Thyroid gland (tissue), 4 donors: ENCODE measurements at regions not wholly inside any gene's neighbourhood (a gene's known extent, or its start where the extent isn't known, plus 50 kb on each side); places are given as distances from the start of the nearest gene placed in this dataset.

Source experiments
- DNase-seq, 2 donors: peaks; one replicate each; pipeline ENCODE4 v3.0.0-alpha.2; 2019
- H3K27ac ChIP-seq, 3 donors: fragments of 200-600 bp; sonication (generic); 1 replicate in 2 of 3; 2 replicates in 1 of 3; pipeline ENCODE4 v1.5.1; 2016 to 2019; ENCODE audit warnings: mild to moderate bottlenecking in 1 of 3, moderate library complexity in 1 of 3
- H3K27me3 ChIP-seq: fragments of 200-600 bp; sonication (generic); one replicate; pipeline ENCODE4 v1.5.1; 2019
- H3K36me3 ChIP-seq, 2 donors: fragments of 200-600 bp; sonication (generic); one replicate each; pipeline ENCODE4 v1.5.1; 2016 to 2019
- H3K4me1 ChIP-seq, 2 donors: fragments of 200-600 bp; sonication (generic); one replicate each; pipeline ENCODE4 v1.5.1; 2017 to 2019
- H3K4me3 ChIP-seq, 3 donors: fragments of 200-600 bp; sonication (generic); replicated peaks in 1 of 3; 1 replicate in 2 of 3; 2 replicates in 1 of 3; pipeline ENCODE4 v1.5.1; 2016; ENCODE audit warnings: mild to moderate bottlenecking in 1 of 3
- H3K9me3 ChIP-seq: fragments of 200-600 bp; sonication (generic); one replicate; pipeline ENCODE4 v1.5.1; 2017
- POLR2A ChIP-seq, 2 donors: fragments of 450-650 bp; IDR thresholded peaks; one replicate each; pipeline ENCODE4 v1.6.1; 2017; ENCODE audit warnings: antibody characterized with exemption in 2 of 2, mild to moderate bottlenecking in 2 of 2, moderate library complexity in 1 of 2
- WGBS, 2 donors: methylation state at CpG; one replicate each; pipeline ENCODE4 v1.1.5; 2017; 5-methylcytosine and 5-hydroxymethylcytosine counted together
- intact Hi-C: fragments of 100-400 bp; cut with DNase I; formaldehyde crosslinking; loops from one replicate; pipeline ENCODE4 v1.15.1; 2023
- TF ChIP-seq, protein P1 (sequence below), 6 experiments: fragments of 200-600 bp in 3 of 6; fragments of 450-650 bp in 3 of 6; sonication (generic) in 3 of 6; IDR thresholded peaks; one replicate each; pipeline ENCODE4 v1.5.1; 2016 to 2019; ENCODE audit warnings: antibody characterized with exemption in 6 of 6, mild to moderate bottlenecking in 2 of 6, inconsistent platforms in 1 of 6, moderate library complexity in 1 of 6

GRCh38 chr4:54607067-54607466 lies 50.7 kb upstream of the KIT start:
- no peaks in the 10 kb centered on the region for H3K4me1 ChIP-seq
- H3K4me3 ChIP-seq = no peak overlapping the region
- no peak for DNase-seq
- intact Hi-C loops = no loop called here
- H3K27me3 ChIP-seq = no peaks in the 10 kb centered on the region
- H3K36me3 ChIP-seq = no peaks in the 10 kb centered on the region
- no peak overlapping the region for H3K27ac ChIP-seq
- H3K9me3 ChIP-seq = no peaks in the 10 kb centered on the region
- WGBS, 2 donors = 47 to 55% methylated on average over 2 of the region's 2 CpGs
- TF ChIP-seq POLR2A (IDR thresholded peaks at IDR 0.05) = no peak
- TF ChIP-seq, protein P1, sequence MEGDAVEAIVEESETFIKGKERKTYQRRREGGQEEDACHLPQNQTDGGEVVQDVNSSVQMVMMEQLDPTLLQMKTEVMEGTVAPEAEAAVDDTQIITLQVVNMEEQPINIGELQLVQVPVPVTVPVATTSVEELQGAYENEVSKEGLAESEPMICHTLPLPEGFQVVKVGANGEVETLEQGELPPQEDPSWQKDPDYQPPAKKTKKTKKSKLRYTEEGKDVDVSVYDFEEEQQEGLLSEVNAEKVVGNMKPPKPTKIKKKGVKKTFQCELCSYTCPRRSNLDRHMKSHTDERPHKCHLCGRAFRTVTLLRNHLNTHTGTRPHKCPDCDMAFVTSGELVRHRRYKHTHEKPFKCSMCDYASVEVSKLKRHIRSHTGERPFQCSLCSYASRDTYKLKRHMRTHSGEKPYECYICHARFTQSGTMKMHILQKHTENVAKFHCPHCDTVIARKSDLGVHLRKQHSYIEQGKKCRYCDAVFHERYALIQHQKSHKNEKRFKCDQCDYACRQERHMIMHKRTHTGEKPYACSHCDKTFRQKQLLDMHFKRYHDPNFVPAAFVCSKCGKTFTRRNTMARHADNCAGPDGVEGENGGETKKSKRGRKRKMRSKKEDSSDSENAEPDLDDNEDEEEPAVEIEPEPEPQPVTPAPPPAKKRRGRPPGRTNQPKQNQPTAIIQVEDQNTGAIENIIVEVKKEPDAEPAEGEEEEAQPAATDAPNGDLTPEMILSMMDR (IDR thresholded peaks at IDR 0.05) = no peak

DNA sequence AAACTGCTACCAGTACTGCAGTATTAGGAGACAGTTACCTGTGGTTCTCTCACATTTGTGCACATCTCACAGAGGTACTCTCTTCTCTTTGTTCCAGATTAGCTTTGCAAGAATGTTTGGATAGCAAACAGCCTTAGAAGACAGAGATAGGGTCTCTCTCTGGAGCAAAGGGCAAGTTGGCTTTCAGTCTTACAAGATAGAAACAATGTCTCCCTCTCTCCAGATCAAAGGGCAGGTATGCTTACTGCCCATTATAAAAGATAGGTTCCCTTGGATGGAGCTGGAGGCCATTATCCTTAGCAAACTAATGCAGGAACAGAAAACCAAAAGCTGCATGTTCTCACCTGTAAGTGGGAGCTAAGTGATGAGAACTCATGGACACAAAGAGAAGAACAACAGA lies 50.2 kb upstream of the KIT start:
- H3K4me1 ChIP-seq = no peaks in the 10 kb centered on the region
- H3K27ac ChIP-seq = no peak overlapping the region
- H3K27me3 ChIP-seq = no peaks in the 10 kb centered on the region
- intact Hi-C loops = no loop called here
- H3K36me3 ChIP-seq = no peaks in the 10 kb centered on the region
- no peak for DNase-seq
- no peaks in the 10 kb centered on the region for H3K9me3 ChIP-seq
- TF ChIP-seq, protein P1 (IDR thresholded peaks at IDR 0.05) = no peak
- no peak for TF ChIP-seq POLR2A (IDR thresholded peaks at IDR 0.05)
- H3K4me3 ChIP-seq = no peak overlapping the region
